CD14-positive monocyte (primary cell): ENCODE measurements at regions not wholly inside any gene's neighbourhood (a gene's known extent, or its start where the extent isn't known, plus 50 kb on each side); places are given as distances from the start of the nearest gene placed in this dataset.
A peak's percentile ranks its signal among the peaks of the same experiment; 100 is the strongest.

Experiments
- DNase-seq, 3 donors: peaks; one replicate each; pipeline ENCODE4 v3.0.0-alpha.2; 2011 to 2022
- H2AFZ ChIP-seq: 2 replicates; pipeline ENCODE4 v1.6.0; 2012; ENCODE audit warnings: mild to moderate bottlenecking, low read depth, low read length, inconsistent platforms; ENCODE audit not compliant: insufficient read depth, poor library complexity, severe bottlenecking
- H3K27ac ChIP-seq, 2 donors: 1 replicate in 1 of 2; 2 replicates in 1 of 2; pipeline ENCODE4 v1.5.1; 2012 to 2013; ENCODE audit warnings: low read length in 2 of 2, control low read depth in 1 of 2, inconsistent platforms in 1 of 2, low read depth in 1 of 2, mild to moderate bottlenecking in 1 of 2
- H3K27me3 ChIP-seq, 2 donors: one replicate each; pipeline versions ENCODE4 v1.6.0 to v1.6.1; 2011 to 2013; ENCODE audit warnings: low read length in 2 of 2; ENCODE audit not compliant: control insufficient read depth in 2 of 2, insufficient read depth in 2 of 2
- H3K36me3 ChIP-seq, 2 donors: replicated peaks in 1 of 2; 1 replicate in 1 of 2; 2 replicates in 1 of 2; pipeline versions ENCODE4 v1.5.1 to v1.6.1; 2012 to 2013; ENCODE audit warnings: low read length in 2 of 2, control low read depth in 1 of 2, inconsistent platforms in 1 of 2, mild to moderate bottlenecking in 1 of 2; ENCODE audit not compliant: insufficient read depth in 2 of 2, control insufficient read depth in 1 of 2
- H3K4me1 ChIP-seq, 2 donors: 1 replicate in 1 of 2; 2 replicates in 1 of 2; pipeline versions ENCODE4 v1.5.1 to v1.6.1; 2012 to 2013; ENCODE audit warnings: low read length in 2 of 2, control low read depth in 1 of 2, inconsistent platforms in 1 of 2, mild to moderate bottlenecking in 1 of 2, moderate library complexity in 1 of 2; ENCODE audit not compliant: insufficient read depth in 2 of 2, control insufficient read depth in 1 of 2
- H3K4me2 ChIP-seq: replicated peaks from 2 replicates; pipeline ENCODE3; 2012; ENCODE audit warnings: low read length, moderate library complexity, mild to moderate bottlenecking; ENCODE audit not compliant: poor library complexity, severe bottlenecking; ENCODE audit errors: extremely low read depth
- H3K4me3 ChIP-seq, 3 experiments: fragments of 200-600 bp in 1 of 3; sonication (generic) in 1 of 3; replicated peaks in 1 of 3; 1 replicate in 2 of 3; 2 replicates in 1 of 3; pipeline ENCODE4 v1.5.1; 2011 to 2013; ENCODE audit warnings: low read length in 3 of 3, mild to moderate bottlenecking in 3 of 3, control low read depth in 2 of 3, low read depth in 2 of 3, inconsistent platforms in 1 of 3, moderate library complexity in 1 of 3
- H3K79me2 ChIP-seq: 2 replicates; pipeline ENCODE4 v1.6.0; 2012; ENCODE audit warnings: mild to moderate bottlenecking, control low read depth, inconsistent platforms, low read length, moderate library complexity; ENCODE audit not compliant: insufficient read depth
- H3K9ac ChIP-seq: 2 replicates; pipeline ENCODE4 v1.6.0; 2017; ENCODE audit warnings: low read length, mild to moderate bottlenecking; ENCODE audit not compliant: insufficient read depth, poor library complexity, severe bottlenecking
- H3K9me3 ChIP-seq, 2 donors: replicated peaks in 1 of 2; 1 replicate in 1 of 2; 2 replicates in 1 of 2; pipeline versions ENCODE4 v1.5.1 to v1.6.1; 2012 to 2013; ENCODE audit warnings: low read length in 2 of 2, control low read depth in 1 of 2; ENCODE audit not compliant: control insufficient read depth in 1 of 2, insufficient read depth in 1 of 2
- H4K20me1 ChIP-seq: 2 replicates; pipeline ENCODE4 v1.6.0; 2012; ENCODE audit warnings: mild to moderate bottlenecking, low read length, control low read depth, moderate library complexity; ENCODE audit not compliant: insufficient read depth
- H3K27ac Mint-ChIP-seq, 7 donors: one replicate each; pipeline ENCODE4 v1.8.0; 2020; ENCODE audit warnings: mild to moderate bottlenecking in 7 of 7, mixed read lengths in 7 of 7, moderate library complexity in 6 of 7, inconsistent platforms in 2 of 7
- H3K27me3 Mint-ChIP-seq, 3 donors: one replicate each; pipeline ENCODE4 v1.8.0; 2021 to 2022; ENCODE audit warnings: low read depth in 3 of 3, mild to moderate bottlenecking in 3 of 3, mixed read lengths in 3 of 3, moderate library complexity in 3 of 3, inconsistent platforms in 1 of 3
- H3K36me3 Mint-ChIP-seq, 2 donors: one replicate each; pipeline ENCODE4 v1.8.0; 2020; ENCODE audit warnings: mixed read lengths in 2 of 2, inconsistent platforms in 1 of 2, mild to moderate bottlenecking in 1 of 2
- H3K4me1 Mint-ChIP-seq: one replicate; pipeline ENCODE4 v1.8.0; 2020; ENCODE audit warnings: mild to moderate bottlenecking, mixed read lengths
- H3K4me3 Mint-ChIP-seq, 2 donors: one replicate each; pipeline ENCODE4 v1.8.0; 2020; ENCODE audit warnings: mild to moderate bottlenecking in 2 of 2, mixed read lengths in 2 of 2, moderate library complexity in 1 of 2
- H3K9me3 Mint-ChIP-seq, 7 donors: one replicate each; pipeline ENCODE4 v1.8.0; 2020 to 2022; ENCODE audit warnings: mixed read lengths in 7 of 7, mild to moderate bottlenecking in 6 of 7, moderate library complexity in 6 of 7, inconsistent platforms in 2 of 7
- WGBS: methylation state at CpG from one replicate; pipeline ENCODE4 v1.1.5; 2013; ENCODE audit warnings: missing lambda C conversion rate; ENCODE audit not compliant: insufficient coverage; 5-methylcytosine and 5-hydroxymethylcytosine counted together
- intact Hi-C, 2 donors: fragments of 100-400 bp; cut with micrococcal nuclease; formaldehyde crosslinking; loops; one replicate each; pipeline versions ENCODE4 v1.15.0 to v1.15.1; 2023
- TF ChIP-seq, protein P1 (sequence below): fragments of 200-600 bp; IDR thresholded peaks from one replicate; pipeline ENCODE4 v1.8.0; 2022; ENCODE audit warnings: antibody characterized with exemption, mild to moderate bottlenecking

DNA sequence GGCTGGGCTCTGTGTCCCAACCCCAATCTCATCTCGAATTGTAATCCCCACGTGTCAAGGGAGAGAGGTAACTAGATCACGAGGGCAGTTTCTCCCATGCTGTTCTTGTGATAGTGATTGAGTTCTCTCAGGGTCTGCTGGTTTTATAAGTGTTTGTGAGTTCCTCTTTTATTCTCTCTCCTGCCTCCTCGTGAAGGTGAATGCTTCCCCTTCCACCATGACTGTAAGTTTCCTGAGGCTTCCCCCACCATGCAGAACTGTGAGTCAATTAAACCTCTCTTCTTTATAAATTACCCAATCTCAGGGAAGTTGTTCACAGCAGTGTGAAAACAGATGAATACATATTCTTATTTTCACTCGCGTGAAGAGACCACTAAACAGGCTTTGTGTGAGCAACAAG, 148.2 kb downstream of the TMEM30B start:
- DNase-seq, result peak; percentile 26 to 72 (median 35)
- H3K27ac ChIP-seq, result no peak overlapping the region
- H3K79me2 ChIP-seq, result no peaks in the 10 kb centered on the region
- Mint-ChIP-seq H3K27me3 (peaks cover 0 to 7% (median 2%) of the 10 kb centered on the region in 3 donors), H3K27ac (peak overlapping the region in 3 of 7 donors; percentile 1 to 71 (median 54)), H3K4me1 (peaks cover 11% of the 10 kb centered on the region), H3K4me3 (no peak overlapping the region), H3K36me3 (no peaks in the 10 kb centered on the region), H3K9me3 (peaks cover 31 to 42% (median 34%) of the 10 kb centered on the region in 7 donors)
- WGBS, result 92% methylated on average over 4 of the region's 6 CpGs
- peaks cover 0 to 6% of the 10 kb centered on the region in 2 donors for H3K4me1 ChIP-seq
- TF ChIP-seq, protein P1, sequence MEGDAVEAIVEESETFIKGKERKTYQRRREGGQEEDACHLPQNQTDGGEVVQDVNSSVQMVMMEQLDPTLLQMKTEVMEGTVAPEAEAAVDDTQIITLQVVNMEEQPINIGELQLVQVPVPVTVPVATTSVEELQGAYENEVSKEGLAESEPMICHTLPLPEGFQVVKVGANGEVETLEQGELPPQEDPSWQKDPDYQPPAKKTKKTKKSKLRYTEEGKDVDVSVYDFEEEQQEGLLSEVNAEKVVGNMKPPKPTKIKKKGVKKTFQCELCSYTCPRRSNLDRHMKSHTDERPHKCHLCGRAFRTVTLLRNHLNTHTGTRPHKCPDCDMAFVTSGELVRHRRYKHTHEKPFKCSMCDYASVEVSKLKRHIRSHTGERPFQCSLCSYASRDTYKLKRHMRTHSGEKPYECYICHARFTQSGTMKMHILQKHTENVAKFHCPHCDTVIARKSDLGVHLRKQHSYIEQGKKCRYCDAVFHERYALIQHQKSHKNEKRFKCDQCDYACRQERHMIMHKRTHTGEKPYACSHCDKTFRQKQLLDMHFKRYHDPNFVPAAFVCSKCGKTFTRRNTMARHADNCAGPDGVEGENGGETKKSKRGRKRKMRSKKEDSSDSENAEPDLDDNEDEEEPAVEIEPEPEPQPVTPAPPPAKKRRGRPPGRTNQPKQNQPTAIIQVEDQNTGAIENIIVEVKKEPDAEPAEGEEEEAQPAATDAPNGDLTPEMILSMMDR, result no peak
- no peaks in the 10 kb centered on the region for H3K27me3 ChIP-seq
- intact Hi-C loops, result no loop called here
- no peaks in the 10 kb centered on the region for H4K20me1 ChIP-seq
- no peak overlapping the region for H3K4me2 ChIP-seq
- peaks cover 5 to 21% of the 10 kb centered on the region in 2 donors for H3K9me3 ChIP-seq
- no peak overlapping the region for H3K9ac ChIP-seq
- H3K4me3 ChIP-seq, result no peak overlapping the region
- no peak overlapping the region for H2AFZ ChIP-seq
- no peaks in the 10 kb centered on the region for H3K36me3 ChIP-seq

DNA sequence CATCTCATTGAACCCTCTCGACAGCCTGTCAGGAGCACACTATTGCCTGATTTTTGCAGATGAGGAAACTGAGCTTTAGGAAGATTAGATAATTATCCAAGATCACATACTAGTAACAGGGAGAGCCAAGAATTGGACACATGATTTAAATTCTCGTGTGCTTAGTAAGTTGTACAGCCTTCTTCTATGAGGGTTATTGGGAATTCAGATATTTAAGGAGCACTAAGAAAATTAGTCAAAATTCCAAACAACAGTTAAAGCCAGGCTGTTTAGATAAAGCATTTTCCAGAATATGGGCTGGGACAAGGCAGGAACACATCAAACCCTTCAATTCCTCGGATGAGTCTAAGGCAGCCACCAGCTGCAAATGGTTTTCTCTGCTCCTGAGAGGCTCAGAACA, 148.8 kb downstream of the TMEM30B start:
- Histone ChIP-seq H3K4me1 (peaks cover 0 to 6% of the 10 kb centered on the region in 2 donors), H3K4me2 (no peak overlapping the region), H2AFZ (no peak overlapping the region), H3K9me3 (peaks cover 5 to 16% of the 10 kb centered on the region in 2 donors), H3K36me3 (no peaks in the 10 kb centered on the region), H3K27me3 (no peaks in the 10 kb centered on the region), H4K20me1 (no peaks in the 10 kb centered on the region), H3K27ac (no peak overlapping the region), H3K9ac (no peak overlapping the region), H3K79me2 (no peaks in the 10 kb centered on the region), H3K4me3 (no peak overlapping the region)
- intact Hi-C loops, result no loop called here
- H3K9me3 Mint-ChIP-seq, result peaks cover 28 to 37% (median 33%) of the 10 kb centered on the region in 7 donors
- peak overlapping the region in 1 of 7 donors; percentile 28 for H3K27ac Mint-ChIP-seq
- peaks cover 11% of the 10 kb centered on the region for H3K4me1 Mint-ChIP-seq
- WGBS, result 100% methylated on average over 1 of the region's 3 CpGs
- peaks cover 0 to 5% (median 2%) of the 10 kb centered on the region in 3 donors for H3K27me3 Mint-ChIP-seq
- H3K36me3 Mint-ChIP-seq, result no peaks in the 10 kb centered on the region
- TF ChIP-seq, protein P1, result no peak
- no peak overlapping the region for H3K4me3 Mint-ChIP-seq
- DNase-seq, result no peak
